Stomach smooth muscle (tissue), 2 donors: ENCODE measurements at regions not wholly inside any gene's neighbourhood (a gene's known extent, or its start where the extent isn't known, plus 50 kb on each side); places are given as distances from the start of the nearest gene placed in this dataset.

ENCODE experiments used
- H3K27ac ChIP-seq: one replicate; pipeline ENCODE4 v1.7.0; 2013; ENCODE audit warnings: mild to moderate bottlenecking, low read length, inconsistent platforms
- H3K27me3 ChIP-seq, 2 donors: one replicate each; pipeline ENCODE4 v1.7.0; 2013; ENCODE audit warnings: low read length in 2 of 2; ENCODE audit not compliant: insufficient read depth in 2 of 2, control insufficient read depth in 1 of 2
- H3K36me3 ChIP-seq, 2 donors: one replicate each; pipeline ENCODE4 v1.7.0; 2013; ENCODE audit warnings: low read length in 2 of 2; ENCODE audit not compliant: control insufficient read depth in 2 of 2, insufficient read depth in 2 of 2
- H3K4me1 ChIP-seq: one replicate; pipeline ENCODE4 v1.7.0; 2013; ENCODE audit warnings: low read length; ENCODE audit not compliant: control insufficient read depth, insufficient read depth
- H3K4me3 ChIP-seq, 2 donors: one replicate each; pipeline ENCODE4 v1.7.0; 2013; ENCODE audit warnings: low read length in 2 of 2
- H3K9ac ChIP-seq, 2 donors: one replicate each; pipeline ENCODE4 v1.7.0; 2013; ENCODE audit warnings: low read length in 2 of 2, mild to moderate bottlenecking in 1 of 2
- H3K9me3 ChIP-seq, 2 donors: one replicate each; pipeline ENCODE4 v1.7.0; 2013; ENCODE audit warnings: low read length in 2 of 2; ENCODE audit not compliant: control insufficient read depth in 2 of 2
- donor health status: healthy.
- donor health status: Pancreatic carcinoma.

- Histone ChIP-seq H3K27me3 (no peaks in the 10 kb centered on the region), H3K36me3 (no peaks in the 10 kb centered on the region), H3K4me3 (no peak overlapping the region), H3K27ac (no peak overlapping the region), H3K9me3 (no peaks in the 10 kb centered on the region), H3K4me1 (no peaks in the 10 kb centered on the region), H3K9ac (no peak overlapping the region)
Measured at GRCh38 chr16:79786389-79786788, 185.9 kb upstream of the MAF start.

- H3K27ac ChIP-seq = no peak overlapping the region
- no peak overlapping the region for H3K9ac ChIP-seq
- no peaks in the 10 kb centered on the region for H3K9me3 ChIP-seq
- H3K4me1 ChIP-seq = no peaks in the 10 kb centered on the region
- H3K27me3 ChIP-seq = no peaks in the 10 kb centered on the region
- H3K4me3 ChIP-seq = no peak overlapping the region
- H3K36me3 ChIP-seq = no peaks in the 10 kb centered on the region
Measured at GRCh38 chr16:79784007-79784406, 183.5 kb upstream of the MAF start.

- Histone ChIP-seq H3K36me3 (no peaks in the 10 kb centered on the region), H3K4me1 (no peaks in the 10 kb centered on the region), H3K9me3 (no peaks in the 10 kb centered on the region), H3K4me3 (no peak overlapping the region), H3K27ac (no peak overlapping the region), H3K27me3 (no peaks in the 10 kb centered on the region), H3K9ac (no peak overlapping the region)
Measured at GRCh38 chr16:79777679-79778078, 177.1 kb upstream of the MAF start.

GRCh38 chr16:79776243-79776847 is 175.8 kb upstream of the MAF start:
- Histone ChIP-seq H3K4me3 (no peak overlapping the region), H3K4me1 (no peaks in the 10 kb centered on the region), H3K27me3 (no peaks in the 10 kb centered on the region), H3K36me3 (no peaks in the 10 kb centered on the region), H3K9ac (no peak overlapping the region), H3K27ac (no peak overlapping the region), H3K9me3 (no peaks in the 10 kb centered on the region)

DNA sequence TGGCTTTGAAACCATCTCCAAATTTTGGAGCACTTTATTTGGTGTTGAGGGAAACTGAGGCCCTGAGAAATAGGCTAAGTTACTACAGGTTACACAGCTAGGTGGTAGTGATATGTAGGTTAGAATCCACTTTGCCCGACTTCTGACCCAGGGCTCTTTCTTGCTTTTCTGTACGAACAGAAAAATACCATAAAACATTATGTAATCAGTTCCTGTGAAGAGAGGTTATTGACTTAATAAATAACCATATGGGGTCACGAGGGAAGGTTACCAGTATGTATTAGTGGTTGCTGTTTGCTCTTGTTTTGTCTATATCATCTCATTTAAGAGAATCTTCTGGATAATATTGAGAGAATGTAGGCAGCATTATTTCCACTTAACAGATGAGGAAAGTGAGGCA is 172.2 kb upstream of the MAF start:
- no peaks in the 10 kb centered on the region for H3K36me3 ChIP-seq
- H3K27me3 ChIP-seq = no peaks in the 10 kb centered on the region
- no peaks in the 10 kb centered on the region for H3K9me3 ChIP-seq
- peaks cover 19% of the 10 kb centered on the region for H3K4me1 ChIP-seq
- no peak overlapping the region for H3K4me3 ChIP-seq
- no peak overlapping the region for H3K9ac ChIP-seq
- no peak overlapping the region for H3K27ac ChIP-seq

DNA sequence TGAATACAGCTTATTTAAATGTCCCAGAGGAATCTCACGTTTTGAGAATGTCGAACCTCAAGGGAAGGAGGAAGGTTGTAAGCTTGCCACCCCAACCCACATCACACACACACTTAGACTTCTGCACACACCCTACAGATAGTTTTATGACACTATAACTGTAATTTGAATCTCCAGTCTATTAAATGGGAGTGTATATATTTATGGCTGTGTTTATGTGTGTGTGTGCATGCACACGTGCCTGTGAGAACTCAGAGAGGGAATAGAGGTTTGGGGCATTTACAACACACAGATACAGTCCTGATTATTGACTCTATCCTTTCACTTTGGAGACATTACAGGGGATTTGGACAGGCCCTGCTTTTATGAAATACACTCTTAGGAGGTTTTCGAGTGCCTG is 171.5 kb upstream of the MAF start:
- H3K4me1 ChIP-seq = peaks cover 19% of the 10 kb centered on the region
- no peak overlapping the region for H3K9ac ChIP-seq

GRCh38 chr16:79770244-79771064 is 169.9 kb upstream of the MAF start:
- Histone ChIP-seq H3K9ac (peak overlapping the region; percentile 72 to 84), H3K4me1 (peaks cover 19% of the 10 kb centered on the region), H3K27me3 (no peaks in the 10 kb centered on the region), H3K27ac (peak overlapping the region; percentile 90), H3K4me3 (peak overlapping the region; percentile 80 to 83), H3K9me3 (no peaks in the 10 kb centered on the region), H3K36me3 (no peaks in the 10 kb centered on the region)

More for the DNA sequence above, 171.5 kb upstream of the MAF start:
- Histone ChIP-seq H3K9me3 (no peaks in the 10 kb centered on the region), H3K27ac (no peak overlapping the region), H3K4me3 (no peak overlapping the region), H3K36me3 (no peaks in the 10 kb centered on the region), H3K27me3 (no peaks in the 10 kb centered on the region)

DNA sequence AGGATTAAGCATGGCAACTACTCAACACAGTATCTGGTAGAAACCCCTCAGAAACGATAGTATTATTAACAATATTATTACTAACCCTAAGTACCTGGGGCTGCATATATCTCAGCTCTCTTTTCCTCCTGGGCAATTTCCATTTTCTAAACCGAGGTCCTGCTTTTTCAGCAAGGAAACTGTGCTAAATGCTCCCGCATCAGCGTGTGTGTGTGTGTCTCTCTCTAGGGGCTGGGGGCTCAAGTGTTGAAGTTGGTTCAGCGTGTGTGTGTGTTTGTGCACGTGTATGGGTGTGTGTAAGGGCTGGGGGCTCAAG is 169.3 kb upstream of the MAF start:
- Histone ChIP-seq H3K9me3 (no peaks in the 10 kb centered on the region), H3K36me3 (no peaks in the 10 kb centered on the region), H3K27me3 (no peaks in the 10 kb centered on the region), H3K9ac (peak overlapping the region; percentile 72 to 84), H3K4me3 (peak overlapping the region; percentile 80 to 83), H3K4me1 (peaks cover 19% of the 10 kb centered on the region), H3K27ac (peak overlapping the region; percentile 90)

- Histone ChIP-seq H3K36me3 (no peaks in the 10 kb centered on the region), H3K4me1 (peaks cover 19% of the 10 kb centered on the region), H3K27me3 (no peaks in the 10 kb centered on the region), H3K9ac (peak overlapping the region; percentile 48 to 72), H3K4me3 (peak overlapping the region; percentile 40 to 80), H3K9me3 (no peaks in the 10 kb centered on the region), H3K27ac (peak overlapping the region; percentile 90)
Measured at GRCh38 chr16:79769270-79769927, 168.9 kb upstream of the MAF start.

- peak overlapping the region; percentile 37 to 72 for H3K4me3 ChIP-seq
- H3K27me3 ChIP-seq = no peaks in the 10 kb centered on the region
- H3K27ac ChIP-seq = peak overlapping the region; percentile 90
- peak overlapping the region; percentile 68 to 72 for H3K9ac ChIP-seq
- H3K36me3 ChIP-seq = no peaks in the 10 kb centered on the region
- H3K9me3 ChIP-seq = no peaks in the 10 kb centered on the region
- H3K4me1 ChIP-seq = peaks cover 19% of the 10 kb centered on the region
Measured at GRCh38 chr16:79768276-79768970, 167.9 kb upstream of the MAF start.
